Mesothelial cell of epicardium (in vitro differentiated cells): ENCODE measurements at regions not wholly inside any gene's neighbourhood (a gene's known extent, or its start where the extent isn't known, plus 50 kb on each side); places are given as distances from the start of the nearest gene placed in this dataset.

Experiments used
- DNase-seq, 2 experiments: peaks; one replicate each; pipeline ENCODE4 v3.0.0; 2021; ENCODE audit warnings: low spot score in 2 of 2; ENCODE audit not compliant: unreplicated experiment in 2 of 2
- H3K27ac Mint-ChIP-seq: 2 replicates; pipeline ENCODE4 v1.8.0; 2021; ENCODE audit warnings: mixed read lengths
- H3K27me3 Mint-ChIP-seq: 2 replicates; pipeline ENCODE4 v1.8.0; 2021; ENCODE audit warnings: low read depth, mixed read lengths
- H3K36me3 Mint-ChIP-seq: 2 replicates; pipeline ENCODE4 v1.8.0; 2021; ENCODE audit warnings: mixed read lengths
- H3K4me1 Mint-ChIP-seq: 2 replicates; pipeline ENCODE4 v1.8.0; 2021; ENCODE audit warnings: mixed read lengths
- H3K4me3 Mint-ChIP-seq: 2 replicates; pipeline ENCODE4 v1.8.0; 2021; ENCODE audit warnings: mild to moderate bottlenecking, moderate library complexity, mixed read lengths
- H3K9me3 Mint-ChIP-seq: 2 replicates; pipeline ENCODE4 v1.8.0; 2021; ENCODE audit warnings: mixed read lengths
- CTCF ChIP-seq: fragments of 200-600 bp; sonication (generic); IDR thresholded peaks from one replicate; pipeline ENCODE4 v1.5.0; 2021; ENCODE audit warnings: antibody characterized with exemption; ENCODE audit not compliant: unreplicated experiment

- Mint-ChIP-seq H3K9me3 (peaks cover 9% of the 10 kb centered on the region), H3K36me3 (no peaks in the 10 kb centered on the region), H3K4me1 (no peaks in the 10 kb centered on the region), H3K27me3 (peaks cover 7% of the 10 kb centered on the region), H3K4me3 (no peak overlapping the region), H3K27ac (no peak overlapping the region)
- TF ChIP-seq CTCF, result no peak
- no peak for DNase-seq
Measured at GRCh38 chr3:63030666-63031065, 155.4 kb upstream of the CADPS start.

- H3K4me1 Mint-ChIP-seq, result no peaks in the 10 kb centered on the region
- H3K4me3 Mint-ChIP-seq, result no peak overlapping the region
- peaks cover 7% of the 10 kb centered on the region for H3K27me3 Mint-ChIP-seq
- no peaks in the 10 kb centered on the region for H3K36me3 Mint-ChIP-seq
- DNase-seq, result no peak
- H3K9me3 Mint-ChIP-seq, result peaks cover 3% of the 10 kb centered on the region
- H3K27ac Mint-ChIP-seq, result no peak overlapping the region
- TF ChIP-seq CTCF, result no peak
Measured at GRCh38 chr3:63032881-63033280, 157.7 kb upstream of the CADPS start.

GRCh38 chr3:63034101-63034500 is 158.9 kb upstream of the CADPS start:
- DNase-seq, result no peak
- H3K36me3 Mint-ChIP-seq, result no peaks in the 10 kb centered on the region
- TF ChIP-seq CTCF, result no peak
- H3K27ac Mint-ChIP-seq, result no peak overlapping the region
- no peaks in the 10 kb centered on the region for H3K4me1 Mint-ChIP-seq
- H3K4me3 Mint-ChIP-seq, result no peak overlapping the region
- H3K27me3 Mint-ChIP-seq, result peaks cover 11% of the 10 kb centered on the region
- peaks cover 3% of the 10 kb centered on the region for H3K9me3 Mint-ChIP-seq

- H3K9me3 Mint-ChIP-seq, result no peaks in the 10 kb centered on the region
- no peaks in the 10 kb centered on the region for H3K36me3 Mint-ChIP-seq
- H3K27me3 Mint-ChIP-seq, result peaks cover 13% of the 10 kb centered on the region
- no peaks in the 10 kb centered on the region for H3K4me1 Mint-ChIP-seq
- H3K27ac Mint-ChIP-seq, result no peak overlapping the region
- no peak for DNase-seq
- H3K4me3 Mint-ChIP-seq, result no peak overlapping the region
- TF ChIP-seq CTCF, result no peak
Measured at GRCh38 chr3:63037116-63037515, 161.9 kb upstream of the CADPS start.

DNA sequence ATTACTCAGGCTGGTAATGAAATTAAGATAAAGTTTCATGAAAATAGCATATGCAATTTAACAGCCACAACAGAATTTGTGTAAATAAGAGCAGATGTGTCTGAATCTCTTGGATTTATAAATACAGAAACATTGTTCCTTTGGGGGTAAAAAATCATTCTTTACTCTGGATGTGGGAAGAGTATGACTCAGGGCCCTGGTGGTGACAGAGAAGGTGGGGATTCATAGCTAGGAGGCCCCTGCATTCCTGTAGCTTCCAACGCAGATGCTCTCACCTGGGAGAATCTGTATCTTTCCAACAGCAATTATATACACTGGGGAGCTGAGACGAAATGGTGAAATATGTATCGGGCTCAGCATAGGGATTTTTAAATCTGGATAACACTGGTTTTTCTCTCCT is 167.6 kb upstream of the CADPS start:
- Mint-ChIP-seq H3K4me3 (no peak overlapping the region), H3K36me3 (no peaks in the 10 kb centered on the region), H3K9me3 (peaks cover 6% of the 10 kb centered on the region), H3K27ac (no peak overlapping the region), H3K4me1 (no peaks in the 10 kb centered on the region), H3K27me3 (peaks cover 15% of the 10 kb centered on the region)
- no peak for TF ChIP-seq CTCF
- no peak for DNase-seq

DNA sequence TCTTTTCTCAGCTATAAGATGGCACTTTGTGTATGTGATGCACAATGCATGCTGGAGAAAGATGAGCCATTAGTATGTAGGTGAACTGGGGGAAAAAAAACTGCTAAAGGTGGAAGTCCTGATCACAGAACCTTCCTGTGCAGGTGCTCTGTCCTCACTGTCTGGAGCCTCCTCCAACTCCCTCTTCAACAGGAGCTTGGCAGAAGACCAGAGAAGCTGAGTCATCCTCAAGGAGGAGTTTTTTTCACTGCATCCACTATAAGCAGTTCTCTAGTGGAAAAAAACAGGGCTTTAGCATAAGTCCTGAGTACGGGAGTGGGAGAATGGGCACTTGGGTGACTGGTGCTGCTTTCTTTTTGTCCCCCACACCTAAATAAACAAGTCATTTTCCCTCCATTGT is 168.4 kb upstream of the CADPS start:
- no peak for TF ChIP-seq CTCF
- no peaks in the 10 kb centered on the region for H3K36me3 Mint-ChIP-seq
- peaks cover 13% of the 10 kb centered on the region for H3K27me3 Mint-ChIP-seq
- H3K27ac Mint-ChIP-seq, result no peak overlapping the region
- H3K4me1 Mint-ChIP-seq, result no peaks in the 10 kb centered on the region
- H3K4me3 Mint-ChIP-seq, result no peak overlapping the region
- H3K9me3 Mint-ChIP-seq, result peaks cover 6% of the 10 kb centered on the region
- DNase-seq, result no peak
